NCI-H2107 treated with DMSO at 0.1 percent for 48 hours (cell line): ENCODE measurements at regions not wholly inside any gene's neighbourhood (a gene's known extent, or its start where the extent isn't known, plus 50 kb on each side); places are given as distances from the start of the nearest gene placed in this dataset.
"Not testable (repeated sequence)": the region's sequence is repeated elsewhere in the genome, so short reads cannot be mapped to it uniquely, and the experiment has no call there.

Source experiments
- DNase-seq: peaks from one replicate; lab custom pipeline; 2025; ENCODE audit not compliant: unreplicated experiment; lab: John Stamatoyannopoulos, UW

- no peak for DNase-seq
Measured at GRCh38 chr1:55898181-55898580, 681.2 kb downstream of the PLPP3 start.

- no peak for DNase-seq
Measured at GRCh38 chr1:55896210-55896609, 681.0 kb upstream of the USP24 start.

DNA sequence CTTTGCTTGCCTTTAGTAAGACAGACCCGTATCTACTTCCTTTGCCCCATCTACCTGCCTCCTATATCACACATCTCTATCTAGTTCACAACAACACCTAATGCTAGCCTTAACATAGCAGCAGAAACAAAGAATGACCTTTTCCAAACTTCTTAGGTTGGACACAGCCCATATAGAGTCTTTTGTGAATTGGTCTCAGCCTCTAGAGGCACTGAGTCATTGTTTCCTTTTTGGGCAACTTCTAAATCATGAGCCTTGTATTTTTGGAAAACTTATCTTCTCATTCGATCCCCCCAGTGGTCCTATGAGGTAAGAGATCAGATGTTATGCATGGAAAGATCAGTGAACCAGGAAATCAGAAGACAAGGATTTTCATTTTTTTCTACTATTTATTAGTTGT lies 679.4 kb upstream of the USP24 start:
- DNase-seq, result no peak

GRCh38 chr1:55893155-55893554 lies 678.0 kb upstream of the USP24 start:
- DNase-seq, result no peak

- no peak for DNase-seq
Measured at GRCh38 chr1:55888685-55889317, 673.6 kb upstream of the USP24 start.

DNA sequence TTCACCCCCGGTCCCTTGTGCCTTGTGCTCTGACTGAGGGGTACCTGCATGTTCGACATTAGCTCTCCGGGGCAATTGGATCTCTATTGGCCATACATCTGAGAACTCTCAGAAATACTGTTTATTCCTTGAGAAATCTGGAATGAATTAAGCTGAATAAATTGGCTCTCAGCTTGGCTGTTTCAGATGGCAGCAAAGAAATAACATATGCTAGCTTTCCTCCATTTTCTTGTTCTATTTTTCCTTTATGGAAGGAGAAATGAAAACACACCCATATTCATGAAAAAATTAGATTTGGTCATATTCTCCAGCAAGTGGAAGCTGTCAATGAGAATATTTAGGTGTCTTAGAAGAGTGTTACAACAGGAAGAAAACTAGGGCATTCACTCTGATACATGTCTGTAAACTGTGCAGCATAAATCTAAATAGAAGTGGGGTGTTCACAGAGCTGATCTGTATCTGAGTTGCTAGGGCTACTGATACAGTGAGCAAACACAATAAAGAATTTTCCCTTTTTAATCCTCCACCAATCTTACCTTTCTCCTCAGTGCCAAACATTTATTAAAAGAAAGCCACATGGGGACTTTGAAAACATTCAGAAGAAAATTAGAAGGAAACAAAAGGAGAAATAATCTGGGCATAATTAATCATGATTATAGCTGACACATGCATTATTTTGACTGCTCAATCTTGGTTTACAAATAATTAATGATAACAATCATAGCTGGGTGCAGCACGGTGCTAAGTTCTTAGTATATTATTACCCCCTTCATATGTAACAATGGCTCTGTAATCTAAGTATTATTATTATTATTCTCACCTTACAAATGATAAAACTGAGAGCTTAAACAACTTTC lies 671.9 kb upstream of the USP24 start:
- no peak for DNase-seq

- no peak for DNase-seq
Measured at GRCh38 chr1:55885619-55886018, 670.5 kb upstream of the USP24 start.

DNA sequence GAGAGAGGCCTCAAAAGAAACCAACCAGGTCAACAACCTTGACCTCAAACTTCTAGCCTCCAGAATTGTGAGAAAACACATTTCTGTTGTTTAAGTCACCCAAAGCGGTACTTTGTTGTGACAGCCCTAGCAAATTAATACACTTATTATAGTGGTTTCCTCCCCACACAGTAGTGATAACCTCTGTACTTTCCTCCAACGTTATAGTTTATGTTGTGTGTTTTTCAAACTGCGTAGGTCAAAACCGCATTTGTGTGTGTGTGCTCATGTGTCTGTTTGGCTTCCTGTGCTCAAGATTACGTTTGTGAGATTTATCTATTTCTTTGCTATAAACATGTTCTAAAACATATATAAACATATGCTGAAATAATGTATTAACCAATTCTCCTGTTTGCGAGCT lies 667.8 kb upstream of the USP24 start:
- DNase-seq, result no peak

- no peak for DNase-seq
Measured at GRCh38 chr1:55879346-55879745, 664.2 kb upstream of the USP24 start.

DNA sequence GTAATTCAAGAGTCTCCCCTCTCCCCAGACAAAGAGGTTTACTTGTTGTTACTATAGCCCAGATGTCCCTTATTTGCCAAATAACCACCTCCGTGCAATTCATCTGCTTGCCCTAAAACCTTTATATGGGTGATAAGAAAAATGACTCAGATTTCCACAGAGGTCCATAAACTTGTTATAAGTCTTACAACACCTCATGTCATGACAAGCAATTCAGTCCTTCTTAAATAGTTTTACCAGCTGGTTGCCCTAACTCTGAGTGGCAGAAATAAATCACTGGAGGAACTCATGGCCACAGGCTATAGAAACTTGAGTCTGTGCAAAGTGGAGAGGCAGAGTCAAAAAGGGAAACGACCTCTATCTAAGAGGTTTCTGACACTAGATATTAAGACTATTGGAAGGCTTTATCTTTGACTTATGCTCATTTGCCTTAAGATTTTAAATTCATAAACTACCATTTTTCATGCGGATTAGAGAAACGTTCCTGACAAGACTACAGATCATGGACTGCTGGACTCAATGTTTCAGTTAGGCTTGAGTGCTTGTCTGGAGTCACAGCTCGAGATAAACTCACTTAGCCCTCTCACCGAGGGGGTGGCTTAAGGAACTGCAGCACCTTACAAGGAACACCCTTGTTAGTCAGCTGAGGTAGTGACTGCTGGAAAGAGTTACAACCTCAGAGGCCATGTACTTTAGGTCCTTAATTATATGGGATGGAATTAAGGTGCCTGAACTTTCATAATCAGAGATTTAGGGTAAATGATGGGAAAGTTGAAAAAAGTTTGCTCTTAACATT lies 662.5 kb upstream of the USP24 start:
- DNase-seq, result no peak

- DNase-seq, result peak; percentile 84
Measured at GRCh38 chr1:55876276-55877060, 661.3 kb upstream of the USP24 start.

- no peak for DNase-seq
Measured at GRCh38 chr1:55870106-55870505, 654.9 kb upstream of the USP24 start.

- peak; percentile 89 for DNase-seq
Measured at GRCh38 chr1:55869065-55869464, 653.9 kb upstream of the USP24 start.

DNA sequence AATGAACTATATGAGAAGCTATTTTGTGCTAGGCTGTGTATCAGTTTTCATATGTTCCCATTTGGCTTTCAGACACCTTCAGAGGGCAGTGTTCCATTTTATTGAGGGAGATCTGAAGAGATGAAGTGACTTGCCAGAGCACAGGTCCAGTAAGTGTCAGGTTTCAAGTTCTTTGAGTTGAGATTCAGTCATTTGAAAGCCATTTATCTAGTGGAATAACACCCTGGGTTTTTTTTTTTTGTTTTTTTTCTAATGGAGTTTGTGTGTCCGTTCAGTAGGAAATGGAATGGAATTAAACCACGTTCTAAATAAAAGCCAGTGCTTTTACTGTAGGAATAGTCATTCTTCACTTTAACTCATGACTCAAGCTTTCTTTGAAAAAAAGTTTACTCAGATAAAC lies 652.9 kb upstream of the USP24 start:
- peak; percentile 98 for DNase-seq

GRCh38 chr1:55867304-55867843 lies 652.2 kb upstream of the USP24 start:
- DNase-seq, result no peak

- not testable (repeated sequence) for DNase-seq
Measured at GRCh38 chr1:55865778-55866177, 650.6 kb upstream of the USP24 start.

GRCh38 chr1:55864251-55864650 lies 649.1 kb upstream of the USP24 start:
- DNase-seq, result no peak

- DNase-seq, result no peak
Measured at GRCh38 chr1:55861676-55862340, 646.6 kb upstream of the USP24 start.

GRCh38 chr1:55860798-55861519 lies 645.8 kb upstream of the USP24 start:
- no peak for DNase-seq

- DNase-seq, result no peak
Measured at GRCh38 chr1:55860326-55860725, 645.2 kb upstream of the USP24 start.
